TTC549 (cell line): ENCODE measurements at regions not wholly inside any gene's neighbourhood (a gene's known extent, or its start where the extent isn't known, plus 50 kb on each side); places are given as distances from the start of the nearest gene placed in this dataset.

Source experiments
- FAIRE-seq: peaks from 2 replicates; lab custom pipeline; 2012; peaks lifted over from hg19 to GRCh38; lab: Jason Lieb, UNC

DNA sequence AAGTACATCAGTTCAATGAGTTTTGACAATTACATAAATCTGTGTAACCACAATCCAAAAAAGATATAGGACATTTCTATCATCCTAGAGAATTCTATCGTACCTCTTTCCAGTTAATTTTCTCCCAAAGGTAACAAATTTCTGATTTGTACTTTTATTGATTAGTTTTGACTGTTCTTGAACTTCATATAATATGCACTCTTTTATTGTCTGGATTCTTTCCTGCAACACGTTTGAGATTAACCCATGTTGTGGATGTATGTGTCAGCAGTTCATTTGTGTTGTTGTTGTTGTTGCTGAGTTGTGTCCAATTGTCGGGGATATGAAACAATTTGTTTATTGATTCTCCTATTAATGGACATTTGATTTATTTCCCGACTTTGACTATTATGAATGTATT, 145.9 kb upstream of the WDR11 start:
- FAIRE-seq: no peak

DNA sequence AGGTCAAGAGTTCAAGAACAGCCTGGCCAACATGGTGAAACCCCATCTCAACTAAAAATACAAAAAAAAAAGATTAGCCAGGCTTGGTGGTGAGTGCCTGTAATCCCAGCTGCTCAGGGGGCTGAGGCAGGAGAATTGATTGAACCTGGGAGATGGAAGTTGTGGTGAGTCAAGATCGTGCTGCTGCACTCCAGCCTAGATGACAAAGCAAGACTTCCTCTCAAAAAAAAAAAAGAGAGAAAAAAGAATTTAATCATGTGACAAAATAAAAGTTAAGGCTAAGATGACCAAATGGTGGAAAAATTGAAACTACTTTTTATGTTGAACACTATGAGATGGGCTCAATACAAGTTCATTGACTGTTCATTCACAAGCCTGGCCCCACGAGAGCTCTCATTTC, 141.1 kb upstream of the WDR11 start:
- no peak for FAIRE-seq

DNA sequence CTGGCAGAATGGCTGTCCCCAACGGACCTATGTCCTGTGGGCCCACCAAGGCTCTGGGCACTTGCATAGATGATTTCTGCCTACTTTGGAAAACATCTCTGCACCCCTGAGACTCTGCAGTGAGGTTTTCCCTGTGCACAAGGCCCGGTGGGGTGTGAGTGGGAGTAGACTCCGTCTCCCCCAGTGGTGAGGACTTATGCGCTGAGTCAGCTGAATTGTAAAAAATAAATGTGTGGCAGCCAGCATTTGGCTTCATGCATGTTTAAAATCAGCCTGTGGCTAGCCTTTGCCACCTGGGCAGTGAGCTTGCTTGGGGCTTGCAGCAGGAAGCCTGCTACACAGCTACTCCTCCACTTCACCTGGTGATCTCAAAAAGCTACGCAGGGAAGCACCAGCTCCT, 139.3 kb upstream of the WDR11 start:
- FAIRE-seq: no peak

DNA sequence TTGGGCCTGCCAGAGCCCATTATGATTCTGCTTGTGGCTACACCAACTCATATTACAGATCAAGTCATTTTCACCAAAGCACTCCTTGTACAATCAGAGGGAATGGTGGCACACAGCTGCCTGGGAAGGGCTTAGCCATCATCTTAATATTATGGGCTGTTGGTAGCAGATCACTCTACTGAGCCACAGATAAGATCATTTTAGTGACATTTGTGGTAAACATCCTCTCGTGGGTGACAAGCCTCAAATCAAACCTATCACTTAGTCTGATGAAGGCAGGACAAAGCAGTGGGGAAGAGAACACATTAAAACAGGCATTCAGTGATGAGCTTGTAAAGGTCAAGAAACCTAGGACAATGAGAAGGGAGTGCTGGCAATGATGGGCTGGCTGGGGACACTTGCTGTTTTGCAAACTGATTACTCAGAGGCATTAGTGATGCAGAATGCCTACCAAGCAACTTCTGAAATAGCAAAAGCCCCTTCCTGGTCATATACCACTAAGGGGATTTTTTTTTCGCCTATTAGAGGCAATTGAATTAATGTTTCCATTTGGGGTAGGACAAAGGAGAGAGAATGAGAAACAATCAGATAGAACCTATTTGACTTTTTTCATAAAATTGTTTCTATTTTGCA, 137.5 kb upstream of the WDR11 start:
- FAIRE-seq: no peak

DNA sequence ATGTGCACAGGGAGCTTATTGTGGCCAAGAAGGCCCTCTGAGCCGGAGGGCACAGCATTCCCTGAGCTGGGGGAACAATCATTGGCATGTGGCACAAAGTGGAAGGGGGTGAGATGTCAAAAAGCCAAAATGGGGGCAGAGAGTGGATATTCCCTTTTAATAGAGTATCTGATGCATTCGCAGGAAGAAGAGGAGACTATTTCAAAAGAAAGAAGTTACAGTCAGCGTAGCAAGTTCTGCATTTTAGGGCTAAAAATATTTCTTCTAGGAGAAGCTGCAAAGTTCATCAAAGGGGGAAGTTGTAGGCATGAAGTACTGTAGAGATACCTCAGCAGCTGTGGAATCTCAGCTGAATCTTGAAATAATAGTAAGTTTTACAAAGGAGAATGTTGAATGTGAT, 136.0 kb upstream of the WDR11 start:
- no peak for FAIRE-seq

DNA sequence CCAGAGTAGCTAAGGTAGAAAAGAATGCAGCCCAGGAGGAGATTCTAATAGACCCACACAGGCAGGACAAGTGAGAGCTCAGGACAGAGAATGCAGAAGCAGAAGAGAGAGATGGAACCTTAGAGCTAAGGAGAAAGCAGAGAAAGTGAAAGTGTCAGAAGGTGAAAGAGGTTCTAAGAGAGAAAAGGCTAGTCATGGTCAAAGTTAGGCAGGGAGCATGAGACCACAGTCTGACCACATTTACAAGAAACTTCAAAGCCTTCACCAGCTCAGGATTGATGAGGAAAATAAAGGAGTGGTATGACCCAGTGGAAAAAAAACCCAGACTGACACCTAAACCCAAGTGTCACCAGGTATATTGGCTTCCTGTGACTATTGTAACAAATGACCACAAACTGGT, 131.8 kb upstream of the WDR11 start:
- no peak for FAIRE-seq

DNA sequence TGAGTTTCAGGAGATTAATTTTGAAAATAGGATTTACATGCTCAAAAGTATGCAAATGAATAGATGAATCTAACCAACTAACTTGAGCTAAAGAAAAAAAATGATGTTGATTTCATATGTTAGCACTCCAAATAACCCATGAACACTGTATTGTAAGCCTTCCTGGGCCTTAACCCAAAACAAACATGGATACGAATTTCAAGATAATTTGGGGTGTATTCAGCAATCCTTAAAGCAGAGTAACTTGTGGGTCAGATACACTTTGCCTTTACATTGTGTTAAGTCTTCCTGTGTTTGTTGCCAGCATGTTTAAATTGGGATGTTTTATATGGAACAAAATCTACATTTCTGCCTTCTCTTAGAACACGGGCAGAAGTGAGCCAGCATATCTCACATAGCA, 124.2 kb upstream of the WDR11 start:
- FAIRE-seq: no peak

DNA sequence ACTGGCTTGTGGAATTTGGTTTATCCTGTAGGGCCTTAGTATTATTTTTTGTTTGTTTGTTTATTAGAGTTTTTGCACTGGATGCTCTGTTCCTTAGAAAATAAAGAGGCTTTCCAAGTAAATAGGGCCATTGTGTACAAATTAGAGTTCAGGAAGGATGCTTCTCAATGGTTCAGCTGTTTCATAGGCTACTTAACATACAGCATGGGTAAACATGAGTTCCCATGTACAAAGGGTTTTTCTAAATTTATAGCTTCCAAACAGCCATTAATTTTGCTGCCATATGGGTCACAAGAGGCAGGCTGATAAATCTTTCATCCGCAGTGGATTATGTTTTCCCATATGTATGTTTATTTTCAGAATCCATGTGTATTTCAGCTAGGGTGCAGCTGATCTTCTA, 121.6 kb upstream of the WDR11 start:
- no peak for FAIRE-seq

DNA sequence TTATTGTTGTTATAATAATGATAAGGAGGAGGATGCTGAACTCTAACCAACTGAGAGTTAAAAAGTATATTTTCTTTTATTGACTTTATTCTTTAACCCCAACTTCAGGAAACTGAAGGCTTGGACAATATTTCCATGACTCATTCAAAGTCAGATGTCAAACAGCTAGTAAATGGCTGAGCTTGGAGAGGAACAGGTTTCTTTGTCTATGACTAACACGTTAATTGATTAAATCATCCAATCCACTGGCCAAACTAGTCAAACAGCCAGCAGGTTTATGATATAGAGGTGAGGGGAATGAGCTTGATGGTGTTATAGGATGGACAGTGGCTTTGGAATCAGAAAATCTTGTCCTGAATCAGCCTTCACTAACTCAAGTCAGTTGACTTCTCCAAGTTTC, 119.1 kb upstream of the WDR11 start:
- no peak for FAIRE-seq

DNA sequence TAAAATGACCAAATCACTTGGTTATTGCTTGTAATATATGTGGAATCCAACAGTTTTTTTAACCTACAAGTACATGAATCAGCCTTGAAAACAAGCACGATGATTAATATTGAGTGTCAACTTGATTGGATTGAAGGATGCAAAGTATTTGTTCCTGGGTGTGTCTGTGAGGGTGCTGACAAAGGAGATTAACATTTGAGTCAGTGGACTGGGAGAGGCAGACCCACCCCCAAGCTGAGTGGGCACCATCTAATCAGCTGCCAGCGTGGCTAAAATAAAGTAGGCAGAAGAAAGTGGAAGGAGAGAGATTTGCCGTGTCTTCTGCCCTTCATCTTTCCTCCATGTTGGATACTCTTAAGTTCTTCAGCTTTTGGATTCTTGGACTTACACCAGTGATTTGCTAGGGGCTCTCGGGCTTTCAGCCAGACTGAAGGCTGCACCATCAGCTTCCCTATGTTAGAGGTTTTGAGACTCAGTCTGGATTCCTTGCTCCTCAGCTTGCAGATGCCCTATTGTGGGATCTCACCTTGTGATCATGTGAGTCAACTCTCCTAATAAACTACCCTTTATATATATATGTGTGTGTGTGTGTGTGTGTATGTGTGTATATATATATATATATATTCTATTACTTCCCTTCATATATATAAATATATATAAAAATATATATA, 118.4 kb upstream of the WDR11 start:
- FAIRE-seq: no peak

DNA sequence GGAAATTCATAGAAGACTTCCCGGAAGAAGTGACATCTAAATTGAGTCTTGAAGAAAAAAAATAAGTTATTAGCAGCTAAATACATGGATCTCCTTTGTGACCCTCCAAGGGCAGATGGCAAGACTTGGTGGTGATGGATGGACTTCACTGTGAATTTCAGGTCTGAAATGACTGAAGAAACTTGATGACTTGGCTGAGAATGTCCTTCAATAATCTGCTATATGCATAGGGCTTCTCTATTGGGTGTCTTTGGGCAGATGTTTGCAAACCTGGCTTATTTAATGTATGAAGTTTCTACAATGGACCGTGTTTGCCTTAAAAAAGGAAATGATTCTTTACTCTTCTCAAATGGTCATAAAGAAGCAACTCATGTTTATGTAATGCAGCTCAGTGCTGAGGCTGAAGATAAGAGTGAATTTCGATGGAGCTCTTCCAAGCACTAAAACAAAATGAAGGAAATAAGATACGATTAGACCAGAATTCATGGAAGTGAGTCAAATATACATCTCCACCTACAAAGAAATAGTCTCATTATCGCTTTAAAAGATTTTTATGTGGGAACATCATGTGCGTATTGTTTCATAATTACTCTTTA, 116.6 kb upstream of the WDR11 start:
- no peak for FAIRE-seq

DNA sequence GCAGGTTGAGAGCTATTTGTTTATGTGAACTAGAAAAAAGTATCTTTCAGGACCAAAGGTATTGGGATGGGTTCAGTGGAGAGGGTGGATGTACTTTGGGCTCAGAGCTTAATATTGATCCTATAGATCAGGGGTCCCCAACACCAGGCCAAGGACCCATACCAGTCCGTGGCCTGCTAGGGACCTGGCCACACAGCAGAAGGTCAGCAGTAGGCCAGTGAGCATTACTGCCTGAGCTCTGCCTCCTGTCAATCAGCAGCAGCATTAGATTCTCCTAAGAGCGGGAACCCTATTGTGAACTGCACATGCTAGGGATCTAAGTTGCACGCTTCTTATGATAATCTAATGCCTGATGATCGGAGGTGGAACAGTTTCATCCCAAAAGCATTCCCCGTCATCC, 115.8 kb upstream of the WDR11 start:
- FAIRE-seq: no peak

DNA sequence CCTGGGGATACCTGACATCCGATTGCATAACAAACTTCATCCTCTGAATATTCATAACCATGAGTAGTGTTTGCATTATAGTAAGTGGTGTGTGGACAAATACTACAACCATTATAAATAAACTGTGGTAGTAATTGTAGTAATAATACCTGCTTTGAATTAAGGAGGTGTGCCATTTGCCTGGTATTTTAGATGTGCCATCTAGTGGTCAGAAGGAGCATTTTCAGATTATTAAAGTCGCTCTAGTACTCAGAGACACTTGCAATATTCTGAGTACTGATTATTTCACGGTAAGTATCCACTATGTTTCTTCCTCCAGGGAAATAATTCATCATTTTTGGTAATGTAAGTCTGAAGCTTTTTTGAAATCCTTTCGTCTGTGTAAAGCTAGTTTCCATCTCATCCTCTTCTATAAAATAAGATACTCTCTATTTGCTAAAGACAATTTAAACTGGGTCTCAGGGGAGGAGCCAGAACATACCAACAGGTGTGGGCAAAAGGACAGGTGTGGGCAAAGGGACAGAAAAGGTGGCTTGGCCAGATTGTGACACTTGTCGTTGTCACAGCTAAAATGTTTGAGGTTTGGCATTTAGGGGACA, 115.3 kb upstream of the WDR11 start:
- peak; percentile 73 for FAIRE-seq

DNA sequence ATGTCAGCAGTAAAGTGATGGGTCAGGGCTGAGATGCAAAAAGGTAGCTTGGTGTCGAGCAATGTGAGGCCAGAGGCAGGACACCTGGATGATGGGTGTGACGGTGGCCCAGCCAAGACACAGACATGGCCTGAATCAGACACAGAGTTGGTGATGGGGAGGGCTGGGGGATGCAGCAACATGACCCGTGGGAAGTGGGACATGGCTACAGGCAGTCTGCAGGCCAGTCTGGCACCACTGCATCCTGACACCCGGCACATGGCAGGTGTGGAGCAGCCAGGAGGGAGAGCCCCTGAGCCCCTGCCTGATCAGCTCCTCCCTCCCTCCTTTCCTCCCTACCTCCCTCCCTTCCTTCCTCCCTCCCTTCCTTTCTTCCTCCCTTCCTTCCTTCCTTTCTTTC, 114.8 kb upstream of the WDR11 start:
- FAIRE-seq: no peak

DNA sequence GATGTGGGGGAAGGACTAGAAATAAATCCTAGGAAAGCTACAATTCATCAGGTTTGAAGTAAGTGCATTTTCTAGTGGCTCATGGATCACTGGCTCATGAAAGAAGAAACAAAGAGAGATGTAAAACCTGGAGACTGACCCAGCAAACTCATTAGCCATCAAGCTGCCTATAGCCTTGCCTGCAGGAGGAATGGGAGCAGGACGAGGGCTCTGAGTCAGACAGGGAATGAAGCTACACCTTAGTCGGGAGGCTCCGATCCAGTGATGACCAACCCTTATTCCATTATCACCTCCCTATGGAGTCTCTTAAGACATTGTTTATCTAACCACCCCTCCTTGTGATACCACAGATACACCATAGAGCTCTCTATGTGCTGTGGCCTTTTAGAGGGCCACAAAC, 112.5 kb upstream of the WDR11 start:
- no peak for FAIRE-seq

DNA sequence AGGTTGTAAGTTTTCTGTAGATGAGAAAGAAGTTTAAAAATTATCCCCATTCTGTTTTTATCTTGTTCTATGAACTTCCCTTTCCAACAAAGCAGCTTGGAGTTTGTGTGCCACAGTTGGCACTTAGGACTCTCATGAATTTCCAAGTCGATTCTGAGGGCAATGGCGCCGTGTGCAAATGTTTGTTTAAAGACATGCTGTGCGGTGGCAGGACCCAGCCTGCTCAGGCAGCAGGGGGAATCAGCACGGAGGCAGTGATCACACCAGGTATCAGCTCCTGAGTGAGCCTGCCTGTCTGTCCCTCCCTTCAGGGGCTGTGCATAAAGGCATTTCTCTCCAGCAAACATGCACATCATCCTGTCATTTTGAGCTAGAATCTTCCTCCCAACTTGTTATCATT, 109.8 kb upstream of the WDR11 start:
- no peak for FAIRE-seq

DNA sequence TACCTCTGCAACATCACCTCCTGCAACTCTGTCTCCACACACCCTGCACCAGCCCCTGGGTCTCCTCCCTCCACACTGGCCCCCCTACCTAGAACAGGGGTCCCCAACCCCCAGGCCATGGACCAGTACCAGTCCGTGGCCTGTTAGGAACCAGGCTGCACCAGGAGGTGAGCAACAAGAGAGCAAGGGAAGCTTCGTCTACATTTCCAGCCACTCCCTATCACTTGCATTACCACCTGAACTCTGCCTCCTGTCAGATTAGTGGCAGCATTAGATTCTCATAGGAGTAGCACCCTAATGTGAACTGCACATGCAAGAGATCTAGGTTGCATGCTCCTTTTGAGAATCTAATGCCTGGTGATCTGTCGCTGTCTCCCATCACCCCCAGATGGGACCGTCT, 108.8 kb upstream of the WDR11 start:
- no peak for FAIRE-seq

DNA sequence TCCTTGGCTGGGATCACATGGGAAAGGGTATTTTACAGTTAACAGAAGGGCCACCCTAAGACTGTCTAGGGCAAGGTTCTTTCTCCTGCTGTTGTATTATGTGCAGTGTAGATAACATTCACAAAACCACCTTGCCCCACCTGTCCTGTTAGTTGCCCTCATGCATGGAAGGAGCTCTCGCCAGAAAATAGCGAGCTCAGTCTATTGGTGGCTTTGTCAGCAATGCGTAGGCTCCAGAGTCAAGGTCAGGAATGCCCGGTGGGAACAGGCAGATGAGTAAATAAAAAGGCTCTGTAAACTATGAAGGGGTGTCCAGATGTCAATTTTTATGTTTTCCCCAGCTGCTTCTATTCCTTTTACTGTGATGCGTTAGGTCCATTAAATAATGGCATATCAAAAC, 107.1 kb upstream of the WDR11 start:
- FAIRE-seq: no peak

DNA sequence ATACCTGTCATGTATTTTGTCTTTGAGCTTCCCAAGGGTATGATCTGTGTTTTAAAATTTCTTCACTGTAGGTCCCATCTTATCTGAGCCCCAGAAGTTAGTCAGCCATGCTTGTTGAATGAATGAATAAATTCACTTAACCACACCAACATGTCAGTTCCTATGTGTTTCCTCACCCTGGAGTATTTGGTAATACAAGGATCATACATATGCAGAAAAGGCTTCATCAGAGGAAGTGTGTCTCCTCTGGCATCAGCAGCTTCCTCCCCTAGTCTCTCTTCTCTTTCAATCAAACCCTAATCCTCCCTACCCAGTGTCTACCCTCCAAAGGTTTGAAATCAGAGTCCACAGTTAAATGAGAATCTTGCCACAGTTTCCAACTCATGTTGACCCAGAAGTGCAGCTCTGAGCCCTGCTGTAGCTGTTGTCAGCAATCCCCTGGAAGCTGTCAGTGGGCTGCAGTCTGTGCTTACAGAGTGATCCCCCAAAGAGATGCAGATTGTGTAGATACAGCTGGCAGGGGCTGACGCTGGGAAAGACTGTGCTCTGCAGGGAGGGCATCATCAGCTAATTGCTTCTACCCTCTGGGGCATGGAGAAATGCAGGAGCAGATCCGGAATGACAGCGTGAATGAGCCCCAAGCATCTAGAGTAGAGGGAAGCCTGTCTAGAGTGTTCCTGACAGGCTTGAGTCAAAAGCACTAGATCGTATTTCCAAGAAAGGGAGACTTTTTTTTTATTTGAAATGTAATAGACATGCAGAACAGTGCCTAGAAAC, 105.0 kb upstream of the WDR11 start:
- FAIRE-seq: no peak

DNA sequence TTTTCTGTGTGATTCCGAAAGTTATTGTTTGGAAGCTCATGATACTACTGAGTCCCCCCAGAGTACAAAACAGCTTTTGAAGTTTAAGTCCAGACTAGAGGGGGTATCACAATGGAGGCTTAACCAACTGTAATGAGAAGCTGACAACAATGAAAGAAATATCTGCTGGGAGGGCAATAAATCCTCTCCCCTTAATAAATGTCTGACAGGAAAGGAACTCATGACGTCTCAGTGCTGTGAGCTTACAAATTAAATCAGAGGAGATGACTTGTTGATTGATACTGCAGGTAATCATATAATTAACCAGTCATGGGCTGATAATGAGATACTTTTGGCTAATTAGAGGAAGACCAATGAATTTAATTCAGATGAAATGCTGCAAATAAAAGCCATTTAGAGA, 102.6 kb upstream of the WDR11 start:
- no peak for FAIRE-seq

DNA sequence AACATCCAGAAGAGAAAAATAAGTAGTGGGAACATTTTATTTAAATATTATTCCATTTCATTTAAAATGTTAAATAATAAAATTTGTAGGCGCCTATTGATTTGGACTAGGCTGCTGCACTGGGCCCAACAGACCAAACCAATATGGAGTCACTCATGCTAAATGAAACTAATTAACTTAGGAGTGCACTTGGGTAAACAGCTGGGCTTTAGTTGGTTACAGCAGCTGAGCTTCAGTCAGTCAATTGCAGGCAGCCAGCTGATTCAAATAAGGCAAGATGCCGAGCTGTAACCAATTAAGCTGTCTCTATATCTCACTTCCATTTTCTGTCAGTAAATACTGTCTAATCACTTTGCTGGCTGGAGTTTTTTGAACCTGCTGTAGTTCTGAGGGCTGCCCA, 102.1 kb upstream of the WDR11 start:
- no peak for FAIRE-seq

DNA sequence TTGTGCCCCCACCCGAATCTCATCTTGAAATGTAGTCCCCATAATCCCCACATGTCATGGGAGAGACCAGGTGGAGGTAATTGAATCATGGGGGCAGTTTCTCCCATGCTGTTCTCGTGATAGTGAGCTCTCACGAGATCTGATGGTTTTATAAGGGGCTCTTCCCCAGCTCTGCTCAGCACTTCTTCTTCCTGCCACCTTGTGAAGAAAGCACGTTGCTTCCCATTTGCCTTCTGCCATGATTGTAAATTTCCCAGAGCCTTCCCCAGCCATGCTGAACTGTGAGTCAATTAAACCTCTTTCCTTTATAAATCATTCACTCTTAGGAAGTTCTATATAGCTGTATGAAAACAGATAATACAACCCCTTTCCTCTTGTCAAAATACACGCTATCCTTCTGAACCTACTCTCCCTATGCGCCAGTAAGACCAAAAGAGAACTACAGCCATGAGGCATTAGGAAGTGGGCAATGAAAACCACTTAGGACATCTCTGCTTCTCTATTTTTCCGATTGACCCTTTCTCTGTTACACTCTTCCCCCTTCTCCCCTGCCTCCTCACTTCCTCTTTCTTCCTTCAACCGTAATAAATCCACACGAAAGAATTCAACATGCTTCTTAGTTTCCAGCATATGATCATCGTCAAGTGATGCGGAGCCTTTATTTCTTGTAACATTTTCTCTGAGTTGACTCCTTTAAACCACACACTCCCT, 101.2 kb upstream of the WDR11 start:
- FAIRE-seq: no peak
